GM12878 (cell line): ENCODE measurements at regions not wholly inside any gene's neighbourhood (a gene's known extent, or its start where the extent isn't known, plus 50 kb on each side); places are given as distances from the start of the nearest gene placed in this dataset.

Experiments used
- ATAC-seq: fragments of 200-7000 bp; cut with Tn5 transposase; 3 replicates; pipeline ENCODE4 v1.9.1; 2020; ENCODE audit warnings: mild to moderate bottlenecking, moderate library complexity
- BruUV-seq: library from RNA; stranded (reverse); fragments of 400-500 nt; replicated peaks from 2 replicates; lab custom pipeline; 2021; lab: Mats Ljungman, UMichigan
- CTCF ChIA-PET: fragments of 300-600 bp; sonication (Branson Sonifier 250); formaldehyde crosslinking; extraction: SDS; loops from one replicate; lab custom pipeline; 2021; ENCODE audit warnings: inconsistent platforms; lab: Yijun Ruan, JAX
- POLR2A ChIA-PET: fragments of 350-600 bp; formaldehyde crosslinking; extraction: SDS; loops from one replicate; lab custom pipeline; 2021; ENCODE audit warnings: inconsistent platforms; lab: Charles Lee
- RAD21 ChIA-PET: fragments of 300-600 bp; sonication (Branson Sonifier 250); formaldehyde crosslinking; loops from one replicate; lab custom pipeline; 2023; ENCODE audit warnings: antibody characterized with exemption; ENCODE audit not compliant: unreplicated experiment; lab: Charles Lee
- SMC1A ChIA-PET: fragments of 300-600 bp; sonication (Branson Sonifier 250); formaldehyde crosslinking; loops from one replicate; lab custom pipeline; 2023; ENCODE audit not compliant: unreplicated experiment, uncharacterized antibody; lab: Charles Lee
- DNase-seq: peaks from one replicate; pipeline ENCODE4 v3.0.0-alpha.2; 2011; ENCODE audit warnings: low read depth, low spot score
- FAIRE-seq: peaks from 3 replicates; lab custom pipeline; 2011; peaks lifted over from hg19 to GRCh38; lab: Jason Lieb, UNC
- H2AFZ ChIP-seq: 2 replicates; pipeline ENCODE4 v1.6.0; 2011; ENCODE audit warnings: low read depth, low read length, control low read depth; ENCODE audit not compliant: control insufficient read depth
- H3K27ac ChIP-seq: 2 replicates; pipeline ENCODE4 v1.5.1; 2011; ENCODE audit warnings: control low read depth; ENCODE audit not compliant: control insufficient read depth, insufficient read depth
- H3K27me3 ChIP-seq, 2 experiments: replicated peaks in 1 of 2; 2 replicates each; pipeline versions ENCODE4 v1.6.0 to v1.6.1; 2011; ENCODE audit warnings: low read length in 1 of 2; ENCODE audit not compliant: control insufficient read depth in 2 of 2, insufficient read depth in 2 of 2
- H3K36me3 ChIP-seq, 2 experiments: 2 replicates each; pipeline ENCODE4 v1.5.1; 2011; ENCODE audit warnings: low read length in 1 of 2; ENCODE audit not compliant: control insufficient read depth in 2 of 2, insufficient read depth in 2 of 2
- H3K4me1 ChIP-seq: 2 replicates; pipeline ENCODE4 v1.6.1; 2011; ENCODE audit warnings: mild to moderate bottlenecking, low read length, moderate library complexity, mixed read lengths; ENCODE audit not compliant: control insufficient read depth, insufficient read depth
- H3K4me2 ChIP-seq: 2 replicates; pipeline ENCODE4 v1.6.0; 2011; ENCODE audit warnings: control low read depth; ENCODE audit not compliant: control insufficient read depth, insufficient read depth
- H3K4me3 ChIP-seq: fragments of 200-600 bp; sonication (generic); 2 replicates; pipeline ENCODE4 v1.5.1; 2016
- H3K79me2 ChIP-seq: 2 replicates; pipeline ENCODE4 v1.6.0; 2011; ENCODE audit warnings: low read length; ENCODE audit not compliant: control insufficient read depth, insufficient read depth
- H3K9ac ChIP-seq: 2 replicates; pipeline ENCODE4 v1.8.0; 2011; ENCODE audit warnings: low read length, control low read depth, mixed read lengths; ENCODE audit not compliant: control insufficient read depth, insufficient read depth
- H3K9me3 ChIP-seq: replicated peaks from 3 replicates; pipeline ENCODE4 v1.5.1; 2011; ENCODE audit warnings: mild to moderate bottlenecking, low read length; ENCODE audit not compliant: control insufficient read depth, insufficient read depth
- H4K20me1 ChIP-seq: 2 replicates; pipeline ENCODE4 v1.6.0; 2011; ENCODE audit not compliant: control insufficient read depth, insufficient read depth
- ETV6 ChIP-seq, 2 experiments: fragments of 450-650 bp in 1 of 2; IDR thresholded peaks in 1 of 2; conservative IDR thresholded peaks in 1 of 2; 2 replicates each; pipeline ENCODE4 v1.6.1; 2014; ENCODE audit warnings: antibody characterized with exemption in 1 of 2, borderline replicate concordance in 1 of 2, low read depth in 1 of 2, mild to moderate bottlenecking in 1 of 2, moderate library complexity in 1 of 2
- FOXK2 ChIP-seq: fragments of 450-650 bp; IDR thresholded peaks from 2 replicates; pipeline ENCODE4 v1.6.1; 2017; ENCODE audit warnings: mild to moderate bottlenecking, moderate library complexity
- MEF2A ChIP-seq: IDR thresholded peaks from 2 replicates; pipeline ENCODE4 v1.6.1; 2011; ENCODE audit warnings: low read depth, mild to moderate bottlenecking, low read length, moderate library complexity; ENCODE audit not compliant: insufficient read depth
- NFIC ChIP-seq: IDR thresholded peaks from 2 replicates; pipeline ENCODE4 v1.6.1; 2012; ENCODE audit warnings: low read depth, mild to moderate bottlenecking, inconsistent platforms, low read length, moderate library complexity
- PML ChIP-seq: IDR thresholded peaks from 2 replicates; pipeline ENCODE4 v1.6.1; 2012; ENCODE audit warnings: low read length, inconsistent platforms
- RFX5 ChIP-seq: IDR thresholded peaks from 2 replicates; pipeline ENCODE4 v1.6.1; 2011; ENCODE audit warnings: low read depth, low read length, improper control_type of control experiment
- TCF12 ChIP-seq: IDR thresholded peaks from 2 replicates; pipeline ENCODE4 v1.6.1; 2011; ENCODE audit warnings: low read depth, mild to moderate bottlenecking, low read length
- TCF7 ChIP-seq: IDR thresholded peaks from 2 replicates; pipeline ENCODE4 v1.6.1; 2014; ENCODE audit warnings: antibody characterized with exemption, borderline replicate concordance
- WGBS: methylation state at CpG from one replicate; pipeline ENCODE4 v1.1.6; 2016; ENCODE audit warnings: low lambda C conversion rate; ENCODE audit not compliant: insufficient replicate concordance, insufficient coverage; ENCODE audit errors: missing lambda C conversion rate; 5-methylcytosine and 5-hydroxymethylcytosine counted together
- in situ Hi-C: fragments of 300-500 bp; cut with MboI; formaldehyde crosslinking; loops from 9 replicates; pipeline ENCODE4 v1.14.3; 2018; ENCODE audit warnings: mixed read lengths
- intact Hi-C: fragments of 100-400 bp; cut with micrococcal nuclease; formaldehyde crosslinking; loops from one replicate; pipeline ENCODE4 v1.14.2; 2022; ENCODE audit not compliant: unreplicated experiment

DNA sequence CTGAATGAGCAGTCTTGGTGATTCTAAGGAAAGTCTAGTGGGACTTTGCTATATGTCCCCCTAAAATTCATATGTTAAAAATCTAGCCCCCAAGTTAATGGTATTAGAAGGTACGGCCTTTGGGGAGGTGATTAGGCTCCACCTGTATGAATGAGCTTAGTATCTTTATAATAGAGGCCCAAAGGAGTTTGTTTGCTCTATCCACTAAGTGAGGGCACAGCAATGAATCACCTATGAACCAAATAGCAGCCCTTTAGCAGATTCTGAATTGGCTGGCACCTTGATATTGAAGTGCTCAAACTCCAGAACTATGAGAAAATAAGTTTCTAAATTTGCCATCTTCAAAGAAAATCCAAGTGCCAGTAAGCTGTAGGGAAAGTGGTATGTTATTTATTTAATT is 187.9 kb downstream of the SUCNR1 start:
- no TSS peak for BruUV-seq
- H3K27ac ChIP-seq: no peak overlapping the region
- POLR2A ChIA-PET: no interaction called here

DNA sequence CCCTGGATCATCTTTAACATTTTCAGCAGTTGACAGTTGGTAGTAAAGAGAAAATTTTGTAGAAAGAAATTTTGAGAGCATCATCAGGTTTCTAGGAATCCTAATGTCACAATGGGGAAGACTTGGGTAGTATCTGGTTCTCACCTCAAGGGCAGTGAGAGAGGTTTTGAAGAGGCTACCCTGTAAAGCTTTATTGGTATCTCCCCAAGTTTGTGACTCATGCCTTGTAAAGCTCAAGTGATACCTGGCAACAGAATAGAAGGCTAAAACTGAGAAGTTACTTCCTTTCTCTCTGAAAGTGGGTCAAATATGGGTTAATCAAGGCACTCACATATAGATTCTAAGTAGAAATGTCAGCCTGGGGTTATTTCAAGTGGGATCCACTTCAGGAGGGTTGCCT is 196.4 kb downstream of the SUCNR1 start:
- H3K27ac ChIP-seq: no peak overlapping the region
- ChIA-PET SMC1A (interaction anchor here (4.2 kb wide), 2 partner anchors 114 to 375 kb away, joined by 18 to 70 read pairs; no protein-coding TSS in a partner anchor), CTCF (interaction anchor here (0.6 to 4.8 kb wide), 7 partner anchors 8 to 453 kb away, joined by 3 to 54 read pairs (median 3); no protein-coding TSS in a partner anchor), POLR2A (no interaction called here), RAD21 (interaction anchor here (4.6 kb wide), 1 partner anchor 376 kb away, joined by 86 read pairs; no protein-coding TSS in a partner anchor)
- H3K36me3 ChIP-seq: no peaks in the 10 kb centered on the region
- DNase-seq (no peak), FAIRE-seq (no peak), ATAC-seq (no peak)
- H3K9ac ChIP-seq: no peak overlapping the region
- no peaks in the 10 kb centered on the region for H3K79me2 ChIP-seq
- H3K4me2 ChIP-seq: no peak overlapping the region
- no peak overlapping the region for H3K4me3 ChIP-seq
- TF ChIP-seq ETV6 (conservative IDR thresholded peaks at IDR 0.05 in 1 of 2, IDR thresholded peaks at IDR 0.05 in 1 of 2; ENCODE audit: borderline replicate concordance in 1 of 2, low read depth in 1 of 2) (no peak), PML (no peak), FOXK2 (no peak), RFX5 (no peak), TCF7 (no peak), MEF2A (no peak)
- H4K20me1 ChIP-seq: no peaks in the 10 kb centered on the region
- no TSS peak for BruUV-seq
- peaks cover 1% of the 10 kb centered on the region; the same call in 2 of the 3 replicates for H3K9me3 ChIP-seq
- H3K27me3 ChIP-seq: no peaks in the 10 kb centered on the region
- H2AFZ ChIP-seq: no peak overlapping the region
- in situ Hi-C loops (loop anchor here (5.0 kb wide), 1 partner anchor 372 kb away; no protein-coding TSS in a partner anchor), intact Hi-C loops (loop anchor here (5.0 to 10.0 kb wide), 3 partner anchors 202 to 502 kb away; no protein-coding TSS in a partner anchor)
- H3K4me1 ChIP-seq: no peaks in the 10 kb centered on the region

More for the DNA sequence above, 187.9 kb downstream of the SUCNR1 start:
- CTCF ChIA-PET: interaction anchor here (1.4 to 3.4 kb wide), 2 partner anchors 9 to 11 kb away, joined by 3 to 12 read pairs; no protein-coding TSS in a partner anchor
- Histone ChIP-seq H3K27me3 (no peaks in the 10 kb centered on the region), H4K20me1 (no peaks in the 10 kb centered on the region), H3K4me2 (no peak overlapping the region), H3K9me3 (no peaks in the 10 kb centered on the region), H3K4me3 (no peak overlapping the region), H3K4me1 (no peaks in the 10 kb centered on the region), H3K36me3 (no peaks in the 10 kb centered on the region), H3K79me2 (no peaks in the 10 kb centered on the region), H3K9ac (no peak overlapping the region), H2AFZ (no peak overlapping the region)
- DNase-seq (no peak), FAIRE-seq (no peak), ATAC-seq (no peak)
- RAD21 ChIA-PET: no interaction called here
- TF ChIP-seq NFIC (no peak), TCF12 (no peak)
- in situ Hi-C loops (no loop called here), intact Hi-C loops (no loop called here)
- SMC1A ChIA-PET: interaction anchor here (1.2 to 2.8 kb wide), 3 partner anchors 8 to 384 kb away, joined by 4 to 14 read pairs (median 5); no protein-coding TSS in a partner anchor
- 39% methylated on average over 1 of the region's 1 CpG for WGBS
